SK-N-SH treated with all-trans-retinoic acid at 6 μM for 48 hours (cell line): ENCODE measurements at regions not wholly inside any gene's neighbourhood (a gene's known extent, or its start where the extent isn't known, plus 50 kb on each side); places are given as distances from the start of the nearest gene placed in this dataset.

ENCODE experiments used
- ATAC-seq: fragments of 200-7000 bp; cut with Tn5 transposase; 3 replicates; pipeline ENCODE4 v1.9.1; 2020; ENCODE audit warnings: mild to moderate bottlenecking, moderate library complexity
- ARNTL ChIP-seq: fragments of 450-650 bp; formaldehyde crosslinking; IDR thresholded peaks from 2 replicates; pipeline ENCODE4 v1.5.0; 2020; ENCODE audit warnings: low read depth, mild to moderate bottlenecking, moderate library complexity, borderline replicate concordance
- BACH2 ChIP-seq: fragments of 250-450 bp; sonication (Bioruptor Pico); IDR thresholded peaks from 2 replicates; pipeline ENCODE4 v1.9.0; 2021; ENCODE audit warnings: mild to moderate bottlenecking, borderline replicate concordance
- CSDC2 ChIP-seq: fragments of 250-450 bp; sonication (Bioruptor Pico); IDR thresholded peaks from 2 replicates; pipeline ENCODE4 v1.5.0; 2020; ENCODE audit warnings: mild to moderate bottlenecking, moderate library complexity
- ESRRG ChIP-seq: fragments of 250-450 bp; sonication (Bioruptor Pico); IDR thresholded peaks from 2 replicates; pipeline ENCODE4 v1.6.1; 2021; ENCODE audit warnings: mild to moderate bottlenecking
- ISL1 ChIP-seq: fragments of 250-450 bp; sonication (Bioruptor Pico); IDR thresholded peaks from 2 replicates; pipeline ENCODE4 v2.1.2; 2022; ENCODE audit warnings: mild to moderate bottlenecking, moderate library complexity
- PPARA ChIP-seq: fragments of 250-450 bp; sonication (Bioruptor Pico); IDR thresholded peaks from 2 replicates; pipeline ENCODE4 v1.5.0; 2020; ENCODE audit warnings: mild to moderate bottlenecking, borderline replicate concordance
- RARB ChIP-seq: fragments of 250-450 bp; sonication (Bioruptor Pico); IDR thresholded peaks from 2 replicates; pipeline ENCODE4 v1.8.0; 2021; ENCODE audit warnings: mild to moderate bottlenecking, moderate library complexity
- SNAI2 ChIP-seq: fragments of 250-450 bp; sonication (Bioruptor Pico); IDR thresholded peaks from 2 replicates; pipeline ENCODE4 v1.5.0; 2020; ENCODE audit warnings: mild to moderate bottlenecking, moderate library complexity
- TCF4 ChIP-seq: fragments of 250-450 bp; sonication (Bioruptor Pico); IDR thresholded peaks from 2 replicates; pipeline ENCODE4 v1.8.0; 2021; ENCODE audit warnings: mild to moderate bottlenecking, moderate library complexity, borderline replicate concordance
- TOX ChIP-seq: fragments of 250-450 bp; sonication (Bioruptor Pico); IDR thresholded peaks from 2 replicates; pipeline ENCODE4 v1.8.0; 2021; ENCODE audit warnings: mild to moderate bottlenecking, moderate library complexity, borderline replicate concordance
- ZC3H10 ChIP-seq: fragments of 250-450 bp; sonication (Bioruptor Pico); IDR thresholded peaks from 2 replicates; pipeline ENCODE4 v1.5.1; 2021; ENCODE audit warnings: mild to moderate bottlenecking, moderate library complexity
- ZFP3 ChIP-seq: fragments of 250-450 bp; sonication (Bioruptor Pico); IDR thresholded peaks from 2 replicates; pipeline ENCODE4 v1.5.0; 2020; ENCODE audit warnings: mild to moderate bottlenecking, moderate library complexity
- ZFP30 ChIP-seq: fragments of 450-650 bp; formaldehyde crosslinking; IDR thresholded peaks from 2 replicates; pipeline ENCODE4 v1.5.0; 2022; ENCODE audit warnings: mild to moderate bottlenecking, moderate library complexity
- ZNF565 ChIP-seq: fragments of 450-650 bp; formaldehyde crosslinking; conservative IDR thresholded peaks from 2 replicates; pipeline ENCODE4 v1.5.0; 2020; ENCODE audit warnings: low read depth, mild to moderate bottlenecking, moderate library complexity
- ZNF70 ChIP-seq: fragments of 450-650 bp; formaldehyde crosslinking; IDR thresholded peaks from 2 replicates; pipeline ENCODE4 v1.5.0; 2020; ENCODE audit warnings: mild to moderate bottlenecking, moderate library complexity
- ZNF8 ChIP-seq: fragments of 450-650 bp; formaldehyde crosslinking; IDR thresholded peaks from 2 replicates; pipeline ENCODE4 v1.5.0; 2020; ENCODE audit warnings: mild to moderate bottlenecking, moderate library complexity
- TF ChIP-seq, protein P1 (sequence below): fragments of 250-450 bp; sonication (Bioruptor Pico); IDR thresholded peaks from 2 replicates; pipeline ENCODE4 v1.8.0; 2021; ENCODE audit warnings: low read depth, mild to moderate bottlenecking, moderate library complexity, borderline replicate concordance
- TF ChIP-seq, protein P2 (sequence below): fragments of 250-450 bp; sonication (Bioruptor Pico); IDR thresholded peaks from 2 replicates; pipeline ENCODE4 v1.5.1; 2020; ENCODE audit warnings: low read depth, mild to moderate bottlenecking, moderate library complexity
- TF ChIP-seq, protein P3 (sequence below): fragments of 250-450 bp; sonication (Bioruptor Pico); IDR thresholded peaks from 2 replicates; pipeline ENCODE4 v1.8.0; 2020; ENCODE audit warnings: mild to moderate bottlenecking, moderate library complexity, borderline replicate concordance

DNA sequence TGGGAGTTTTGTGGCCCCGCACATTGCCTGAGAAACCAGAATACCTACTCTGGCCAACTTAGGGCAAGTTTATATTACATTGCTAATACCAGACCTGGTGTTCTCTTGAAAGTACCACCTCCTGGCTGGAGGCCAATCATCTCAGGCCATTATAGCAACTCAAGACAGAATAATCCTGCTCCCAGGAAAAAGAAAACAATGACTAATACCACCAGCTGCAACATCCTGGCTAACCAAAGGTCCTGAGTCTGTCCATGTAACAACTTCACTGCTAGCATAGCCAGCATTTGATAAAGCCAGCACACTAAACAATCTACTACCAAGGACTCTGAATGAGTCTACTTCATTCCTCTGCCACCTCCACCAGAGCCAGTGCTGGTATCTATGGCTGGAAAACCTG, 1298.7 kb upstream of the CNTN5 start:
- TF ChIP-seq TCF4 (CRISPR knock-in tag) (no peak), ISL1 (CRISPR knock-in tag) (peak; percentile 32; the same call in 1 of the 2 replicates)
- TF ChIP-seq, all 23 proteins: peak for 1
- peak; percentile 77 for ATAC-seq

DNA sequence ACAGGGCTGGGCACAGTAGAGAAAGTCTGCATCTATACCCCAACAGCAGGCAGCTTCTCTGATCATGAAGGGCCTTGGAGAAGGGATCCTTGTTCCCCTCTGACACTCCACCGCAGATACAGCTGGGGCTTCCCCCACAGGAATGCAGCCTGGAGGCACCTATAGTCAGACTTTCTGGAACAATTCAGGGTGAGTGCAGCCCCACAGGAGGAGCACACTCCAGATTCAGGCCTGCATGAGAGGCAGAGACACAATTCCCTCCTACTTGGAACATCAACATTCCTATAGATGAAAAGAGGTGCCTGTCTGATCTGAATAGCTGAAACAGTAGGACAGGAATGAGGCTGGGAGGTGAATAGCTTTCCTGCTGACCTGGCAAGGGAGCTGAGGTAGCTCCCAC, 1298.0 kb upstream of the CNTN5 start:
- ATAC-seq = no peak
- TF ChIP-seq ZFP30 (CRISPR knock-in tag) (no peak), ZFP3 (no peak), TCF4 (CRISPR knock-in tag) (no peak), SNAI2 (no peak), PPARA (CRISPR knock-in tag) (no peak)
- TF ChIP-seq, protein P1, sequence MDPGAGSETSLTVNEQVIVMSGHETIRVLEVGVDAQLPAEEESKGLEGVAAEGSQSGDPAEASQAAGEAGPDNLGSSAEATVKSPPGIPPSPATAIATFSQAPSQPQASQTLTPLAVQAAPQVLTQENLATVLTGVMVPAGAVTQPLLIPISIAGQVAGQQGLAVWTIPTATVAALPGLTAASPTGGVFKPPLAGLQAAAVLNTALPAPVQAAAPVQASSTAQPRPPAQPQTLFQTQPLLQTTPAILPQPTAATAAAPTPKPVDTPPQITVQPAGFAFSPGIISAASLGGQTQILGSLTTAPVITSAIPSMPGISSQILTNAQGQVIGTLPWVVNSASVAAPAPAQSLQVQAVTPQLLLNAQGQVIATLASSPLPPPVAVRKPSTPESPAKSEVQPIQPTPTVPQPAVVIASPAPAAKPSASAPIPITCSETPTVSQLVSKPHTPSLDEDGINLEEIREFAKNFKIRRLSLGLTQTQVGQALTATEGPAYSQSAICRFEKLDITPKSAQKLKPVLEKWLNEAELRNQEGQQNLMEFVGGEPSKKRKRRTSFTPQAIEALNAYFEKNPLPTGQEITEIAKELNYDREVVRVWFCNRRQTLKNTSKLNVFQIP (CRISPR knock-in tag) = no peak

DNA sequence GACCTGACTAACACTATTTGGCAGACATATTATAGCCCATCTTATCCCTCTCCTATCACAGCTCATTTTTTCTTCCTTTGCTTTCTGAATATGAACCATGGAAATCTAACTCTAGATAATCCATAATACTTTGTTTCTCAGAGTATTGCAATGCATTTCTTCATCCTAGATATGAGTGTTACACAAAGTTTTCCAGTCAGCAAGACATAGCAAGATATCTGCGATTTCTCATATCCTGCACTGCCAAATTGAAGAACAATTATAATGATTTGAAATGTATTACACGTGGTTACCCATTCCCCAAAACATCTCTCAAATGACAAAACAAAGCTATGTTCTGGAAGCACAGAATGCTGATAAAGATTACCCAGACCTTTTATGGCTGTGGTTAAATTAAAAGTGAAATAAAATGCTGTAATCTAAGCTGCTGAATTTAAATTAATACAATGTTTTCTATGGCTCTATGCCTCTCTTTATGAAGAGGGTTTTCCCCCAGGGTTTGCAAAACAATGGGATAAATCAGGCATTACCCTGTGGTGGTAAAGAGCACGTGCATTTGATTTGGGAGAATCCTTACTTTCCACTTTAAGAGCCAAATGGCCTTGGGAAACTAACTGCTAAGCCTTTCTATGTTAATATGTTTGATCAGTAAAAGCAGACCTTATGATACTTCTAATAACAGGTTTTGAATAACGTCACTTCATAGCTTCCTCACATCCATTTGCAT, 1291.0 kb upstream of the CNTN5 start:
- ATAC-seq = no peak
- TF ChIP-seq ARNTL (CRISPR knock-in tag) (no peak), SNAI2 (no peak), TCF4 (CRISPR knock-in tag) (no peak), ZNF70 (no peak), BACH2 (CRISPR knock-in tag) (no peak), ZNF8 (CRISPR knock-in tag) (no peak), ZNF565 (CRISPR knock-in tag) (no peak)
- TF ChIP-seq, protein P2, sequence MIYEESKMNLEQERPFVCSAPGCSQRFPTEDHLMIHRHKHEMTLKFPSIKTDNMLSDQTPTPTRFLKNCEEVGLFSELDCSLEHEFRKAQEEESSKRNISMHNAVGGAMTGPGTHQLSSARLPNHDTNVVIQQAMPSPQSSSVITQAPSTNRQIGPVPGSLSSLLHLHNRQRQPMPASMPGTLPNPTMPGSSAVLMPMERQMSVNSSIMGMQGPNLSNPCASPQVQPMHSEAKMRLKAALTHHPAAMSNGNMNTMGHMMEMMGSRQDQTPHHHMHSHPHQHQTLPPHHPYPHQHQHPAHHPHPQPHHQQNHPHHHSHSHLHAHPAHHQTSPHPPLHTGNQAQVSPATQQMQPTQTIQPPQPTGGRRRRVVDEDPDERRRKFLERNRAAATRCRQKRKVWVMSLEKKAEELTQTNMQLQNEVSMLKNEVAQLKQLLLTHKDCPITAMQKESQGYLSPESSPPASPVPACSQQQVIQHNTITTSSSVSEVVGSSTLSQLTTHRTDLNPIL (CRISPR knock-in tag) = no peak

DNA sequence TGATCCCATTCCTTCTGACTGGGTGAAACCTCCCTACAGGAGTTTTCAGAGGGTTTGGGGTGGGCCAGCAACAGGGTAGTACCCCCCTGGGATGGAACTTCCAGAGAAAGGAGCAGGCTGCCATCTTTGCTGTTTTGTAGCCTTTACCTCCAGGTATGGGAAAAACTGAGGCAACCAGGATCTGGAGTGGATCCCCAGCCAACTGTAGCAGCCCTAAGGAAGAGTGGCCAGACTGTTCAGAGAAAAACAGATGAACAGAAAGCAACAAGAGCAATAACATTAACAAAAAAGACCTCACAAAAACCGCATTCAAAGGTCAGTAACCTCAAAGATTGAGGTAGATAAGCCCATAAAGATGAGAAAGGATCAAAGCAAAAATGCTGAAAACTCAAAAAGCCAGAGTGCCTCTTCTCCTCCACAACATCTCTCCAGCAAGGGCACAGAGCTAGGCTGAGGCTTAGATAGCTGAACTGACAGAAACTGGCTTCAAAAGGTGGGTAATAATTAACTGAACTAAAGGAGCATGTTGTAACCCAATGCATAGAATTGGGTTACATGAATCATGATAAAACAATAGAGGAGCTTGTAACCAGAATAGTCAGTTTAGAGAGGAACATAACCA, 1288.6 kb upstream of the CNTN5 start:
- no peak for ATAC-seq

DNA sequence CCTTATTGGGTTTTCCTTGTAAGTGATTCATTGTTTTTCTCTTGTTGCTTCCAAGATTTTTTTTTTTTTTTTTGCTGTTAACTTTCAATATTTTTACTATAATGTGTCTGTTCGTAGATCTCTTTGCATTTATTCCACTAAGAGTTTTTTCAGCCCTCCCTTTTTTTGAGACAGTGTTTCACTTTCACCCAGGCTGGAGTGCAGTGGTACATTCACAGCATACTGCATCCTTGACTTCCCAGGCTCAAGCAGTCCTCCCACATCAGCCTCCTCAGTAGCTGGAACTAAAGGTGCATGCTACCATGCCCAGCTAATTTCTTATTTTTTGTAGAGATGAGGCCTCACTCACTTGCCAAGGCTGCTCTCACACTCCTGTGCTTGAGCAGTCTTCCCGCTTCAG, 1282.0 kb upstream of the CNTN5 start:
- TF ChIP-seq ZFP3 = no peak
- TF ChIP-seq RARB (CRISPR knock-in tag) = no peak
- no peak for TF ChIP-seq CSDC2 (CRISPR knock-in tag)
- TF ChIP-seq ZNF70 = no peak
- TF ChIP-seq, protein P3, sequence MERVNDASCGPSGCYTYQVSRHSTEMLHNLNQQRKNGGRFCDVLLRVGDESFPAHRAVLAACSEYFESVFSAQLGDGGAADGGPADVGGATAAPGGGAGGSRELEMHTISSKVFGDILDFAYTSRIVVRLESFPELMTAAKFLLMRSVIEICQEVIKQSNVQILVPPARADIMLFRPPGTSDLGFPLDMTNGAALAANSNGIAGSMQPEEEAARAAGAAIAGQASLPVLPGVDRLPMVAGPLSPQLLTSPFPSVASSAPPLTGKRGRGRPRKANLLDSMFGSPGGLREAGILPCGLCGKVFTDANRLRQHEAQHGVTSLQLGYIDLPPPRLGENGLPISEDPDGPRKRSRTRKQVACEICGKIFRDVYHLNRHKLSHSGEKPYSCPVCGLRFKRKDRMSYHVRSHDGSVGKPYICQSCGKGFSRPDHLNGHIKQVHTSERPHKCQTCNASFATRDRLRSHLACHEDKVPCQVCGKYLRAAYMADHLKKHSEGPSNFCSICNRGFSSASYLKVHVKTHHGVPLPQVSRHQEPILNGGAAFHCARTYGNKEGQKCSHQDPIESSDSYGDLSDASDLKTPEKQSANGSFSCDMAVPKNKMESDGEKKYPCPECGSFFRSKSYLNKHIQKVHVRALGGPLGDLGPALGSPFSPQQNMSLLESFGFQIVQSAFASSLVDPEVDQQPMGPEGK (CRISPR knock-in tag) = no peak
- TF ChIP-seq ZNF565 (CRISPR knock-in tag) = no peak
- ATAC-seq = no peak

More for the DNA sequence above, 1288.6 kb upstream of the CNTN5 start:
- TF ChIP-seq CSDC2 (CRISPR knock-in tag) (no peak), SNAI2 (no peak), ARNTL (CRISPR knock-in tag) (no peak), TOX (no peak), ESRRG (CRISPR knock-in tag) (no peak), ZFP3 (no peak), ISL1 (CRISPR knock-in tag) (no peak), ZFP30 (CRISPR knock-in tag) (no peak), ZC3H10 (CRISPR knock-in tag) (no peak)
- TF ChIP-seq, protein P3 (CRISPR knock-in tag) = no peak
- TF ChIP-seq, protein P1 (CRISPR knock-in tag) = no peak
- TF ChIP-seq, all 23 proteins: peak for 0
